Cardiac fibroblast (primary cell): ENCODE measurements at regions not wholly inside any gene's neighbourhood (a gene's known extent, or its start where the extent isn't known, plus 50 kb on each side); places are given as distances from the start of the nearest gene placed in this dataset.

Experiments used
- DNase-seq, 2 donors: peaks; one replicate each; pipeline versions ENCODE4 v3.0.0 to v3.0.0-alpha.2; 2010; ENCODE audit warnings: low read depth in 2 of 2
- H3K4me3 ChIP-seq, 2 donors: replicated peaks in 1 of 2; 1 replicate in 1 of 2; 2 replicates in 1 of 2; pipeline ENCODE4 v1.5.1; 2011; ENCODE audit warnings: low read depth in 2 of 2, low read length in 2 of 2, mild to moderate bottlenecking in 2 of 2, moderate library complexity in 1 of 2
- CTCF ChIP-seq: IDR thresholded peaks from one replicate; pipeline ENCODE4 v1.5.1; 2011; ENCODE audit warnings: low read depth, mild to moderate bottlenecking, low read length, inconsistent platforms

GRCh38 chr22:47586038-47586437, 823.6 kb downstream of the TBC1D22A start:
- H3K4me3 ChIP-seq = no peak overlapping the region
- no peak for TF ChIP-seq CTCF
- DNase-seq = no peak

DNA sequence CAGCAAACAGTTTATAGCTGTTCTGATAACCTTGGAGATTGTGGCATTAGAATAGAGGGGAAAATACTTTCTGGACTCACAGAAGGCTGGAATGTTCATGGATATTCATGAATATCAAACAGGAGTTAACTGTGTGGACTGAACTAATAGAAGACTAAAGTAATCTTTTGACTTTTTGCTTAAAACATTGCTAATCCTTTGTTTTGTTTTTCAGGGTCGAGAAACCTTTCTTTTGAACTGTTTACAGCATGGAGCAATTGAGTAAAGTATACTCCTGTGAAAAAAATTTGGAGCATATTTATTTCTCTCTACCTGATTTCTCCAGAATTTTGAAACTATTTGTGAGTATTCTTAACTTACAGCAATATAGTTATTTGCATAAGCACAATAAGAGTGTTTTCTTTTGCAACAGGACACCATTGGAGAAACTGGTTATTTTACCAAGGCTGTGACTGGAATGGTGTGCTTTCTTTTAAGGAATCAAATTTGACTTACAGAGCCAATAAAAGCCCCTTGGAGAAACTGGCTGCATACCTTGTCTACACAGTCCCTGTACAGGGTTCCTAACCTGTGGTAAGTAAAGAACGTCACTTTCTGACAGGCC, 821.6 kb downstream of the TBC1D22A start:
- TF ChIP-seq CTCF = no peak
- DNase-seq = no peak
- H3K4me3 ChIP-seq = no peak overlapping the region

- TF ChIP-seq CTCF = no peak
- no peak for DNase-seq
- no peak overlapping the region for H3K4me3 ChIP-seq
These were observed 819.6 kb downstream of the TBC1D22A start for GRCh38 chr22:47582067-47582466.

DNA sequence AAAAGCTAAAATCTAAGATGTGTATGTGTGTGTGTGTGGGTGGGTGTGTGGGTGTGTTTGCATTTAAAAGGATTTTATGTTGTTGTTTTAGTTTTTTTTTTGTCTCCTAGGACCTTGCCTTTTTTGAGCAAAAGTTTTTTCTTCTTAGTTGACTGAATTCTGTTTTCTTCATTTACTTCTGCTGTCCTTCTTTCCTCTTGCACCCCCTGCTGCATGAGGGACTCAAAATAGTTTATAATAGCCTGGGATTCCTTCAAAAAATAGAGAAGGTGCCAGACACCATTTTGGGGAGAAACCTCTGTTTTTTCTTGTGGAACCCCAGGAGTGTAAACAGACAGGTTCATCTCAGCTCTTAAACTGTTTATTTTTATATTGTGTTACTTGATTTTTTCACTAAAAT, 817.7 kb downstream of the TBC1D22A start:
- no peak for TF ChIP-seq CTCF
- no peak overlapping the region for H3K4me3 ChIP-seq
- no peak for DNase-seq

- no peak for DNase-seq
These were observed 814.5 kb downstream of the TBC1D22A start for GRCh38 chr22:47576908-47577307.

DNA sequence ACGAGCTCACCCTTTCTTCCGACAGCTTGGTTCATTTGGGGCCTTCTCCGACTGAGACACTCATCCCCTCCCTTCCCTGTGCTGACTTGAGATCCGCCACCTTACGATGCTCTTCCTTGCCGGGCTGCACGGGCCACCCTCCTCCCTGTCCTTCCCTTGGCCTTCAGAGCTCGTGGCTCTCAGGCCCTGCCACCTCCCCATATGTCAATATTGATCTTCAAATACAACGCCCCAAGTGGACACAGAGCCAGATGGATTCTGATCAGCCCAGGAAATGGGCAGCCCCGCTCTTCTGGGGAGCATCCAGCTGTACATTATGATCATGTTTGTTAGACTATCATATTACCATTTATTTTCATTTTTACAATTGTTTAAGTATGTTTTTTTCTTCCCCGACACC, 812.8 kb downstream of the TBC1D22A start:
- DNase-seq = no peak
- H3K4me3 ChIP-seq = no peak overlapping the region
- TF ChIP-seq CTCF = no peak

More at GRCh38 chr22:47576908-47577307, 814.5 kb downstream of the TBC1D22A start:
- H3K4me3 ChIP-seq = no peak overlapping the region
- TF ChIP-seq CTCF = no peak

- no peak for TF ChIP-seq CTCF
- H3K4me3 ChIP-seq = no peak overlapping the region
- DNase-seq = no peak
These were observed 812.1 kb downstream of the TBC1D22A start for GRCh38 chr22:47574556-47574955.
